PC-3 (cell line): ENCODE measurements at regions not wholly inside any gene's neighbourhood (a gene's known extent, or its start where the extent isn't known, plus 50 kb on each side); places are given as distances from the start of the nearest gene placed in this dataset.

Experiments
- ATAC-seq: fragments of 200-7000 bp; cut with Tn5 transposase; 2 replicates; pipeline ENCODE4 v1.9.1; 2020; ENCODE audit warnings: mild to moderate bottlenecking, moderate library complexity
- BruUV-seq: library from RNA; stranded (reverse); fragments of 400-500 nt; replicated peaks from 2 replicates; lab custom pipeline; 2021; lab: Mats Ljungman, UMichigan
- CTCF ChIA-PET: fragments of 300-600 bp; sonication (Branson Sonifier 250); formaldehyde crosslinking; loops from one replicate; lab custom pipeline; 2022; ENCODE audit warnings: antibody characterized with exemption; lab: Charles Lee
- POLR2A ChIA-PET: fragments of 300-600 bp; sonication (Branson Sonifier 250); formaldehyde crosslinking; loops from one replicate; lab custom pipeline; 2022; ENCODE audit warnings: antibody characterized with exemption; ENCODE audit not compliant: unreplicated experiment; lab: Charles Lee
- DNase-seq: peaks from one replicate; pipeline ENCODE4 v3.0.0-alpha.2; 2015
- H2AFZ ChIP-seq: fragments of 300-600 bp; sonication (generic); 2 replicates; pipeline ENCODE4 v1.6.0; 2016; ENCODE audit warnings: antibody characterized with exemption, low read length
- H3F3A ChIP-seq: fragments of 300-600 bp; sonication (generic); one replicate; pipeline ENCODE4 v1.6.0; 2017; ENCODE audit warnings: antibody characterized with exemption, low read length, control low read depth, mild to moderate bottlenecking; ENCODE audit not compliant: unreplicated experiment
- H3K27ac ChIP-seq: fragments of 300-600 bp; sonication (generic); 2 replicates; pipeline ENCODE4 v1.5.1; 2016; ENCODE audit warnings: mild to moderate bottlenecking, low read length
- H3K27me3 ChIP-seq: fragments of 300-600 bp; sonication (generic); 2 replicates; pipeline ENCODE4 v1.6.1; 2016; ENCODE audit warnings: low read length, mixed read lengths
- H3K36me3 ChIP-seq: fragments of 300-600 bp; sonication (generic); 2 replicates; pipeline ENCODE4 v1.6.1; 2016; ENCODE audit warnings: low read depth, mixed run types, low read length, mixed read lengths
- H3K4me1 ChIP-seq: fragments of 300-600 bp; sonication (generic); 2 replicates; pipeline ENCODE4 v1.5.1; 2016; ENCODE audit warnings: low read length; ENCODE audit not compliant: insufficient read depth
- H3K4me2 ChIP-seq: fragments of 300-600 bp; sonication (generic); 2 replicates; pipeline ENCODE4 v1.6.0; 2016; ENCODE audit warnings: low read length
- H3K4me3 ChIP-seq: fragments of 300-600 bp; sonication (generic); 2 replicates; pipeline ENCODE4 v1.5.1; 2016; ENCODE audit warnings: mild to moderate bottlenecking, low read length, mixed read lengths
- H3K79me2 ChIP-seq: fragments of 300-600 bp; sonication (generic); 2 replicates; pipeline ENCODE4 v1.6.1; 2017; ENCODE audit warnings: low read length, mixed read lengths
- H3K9ac ChIP-seq: fragments of 300-600 bp; sonication (generic); 2 replicates; pipeline ENCODE4 v1.6.0; 2016; ENCODE audit warnings: mild to moderate bottlenecking, low read length
- H3K9me2 ChIP-seq: fragments of 300-600 bp; sonication (generic); replicated peaks from 2 replicates; pipeline ENCODE4 v1.6.1; 2016; ENCODE audit warnings: mixed run types, low read length, mixed read lengths
- H3K9me3 ChIP-seq: fragments of 300-600 bp; sonication (generic); 2 replicates; pipeline ENCODE4 v1.6.1; 2016; ENCODE audit warnings: low read length, mixed read lengths
- H4K20me1 ChIP-seq: fragments of 300-600 bp; sonication (generic); 2 replicates; pipeline ENCODE4 v1.6.1; 2016; ENCODE audit warnings: low read length, mixed read lengths
- CTCF ChIP-seq: fragments of 300-600 bp; sonication (generic); conservative IDR thresholded peaks from 2 replicates; pipeline ENCODE4 v1.5.1; 2017; ENCODE audit warnings: antibody characterized with exemption, low read depth, mild to moderate bottlenecking, low read length
- EZH2 ChIP-seq: fragments of 300-600 bp; sonication (generic); IDR thresholded peaks from one replicate; pipeline ENCODE4 v1.6.1; 2017; ENCODE audit warnings: antibody characterized with exemption, mild to moderate bottlenecking, low read length; ENCODE audit not compliant: unreplicated experiment
- EZH2phosphoT487 ChIP-seq: fragments of 300-600 bp; sonication (generic); IDR thresholded peaks from 2 replicates; pipeline ENCODE4 v1.6.1; 2018; ENCODE audit warnings: mild to moderate bottlenecking, antibody characterized with exemption, low read length, borderline replicate concordance
- intact Hi-C: fragments of 100-400 bp; cut with micrococcal nuclease; formaldehyde crosslinking; loops from 2 replicates; pipeline ENCODE4 v1.9.0; 2023

DNA sequence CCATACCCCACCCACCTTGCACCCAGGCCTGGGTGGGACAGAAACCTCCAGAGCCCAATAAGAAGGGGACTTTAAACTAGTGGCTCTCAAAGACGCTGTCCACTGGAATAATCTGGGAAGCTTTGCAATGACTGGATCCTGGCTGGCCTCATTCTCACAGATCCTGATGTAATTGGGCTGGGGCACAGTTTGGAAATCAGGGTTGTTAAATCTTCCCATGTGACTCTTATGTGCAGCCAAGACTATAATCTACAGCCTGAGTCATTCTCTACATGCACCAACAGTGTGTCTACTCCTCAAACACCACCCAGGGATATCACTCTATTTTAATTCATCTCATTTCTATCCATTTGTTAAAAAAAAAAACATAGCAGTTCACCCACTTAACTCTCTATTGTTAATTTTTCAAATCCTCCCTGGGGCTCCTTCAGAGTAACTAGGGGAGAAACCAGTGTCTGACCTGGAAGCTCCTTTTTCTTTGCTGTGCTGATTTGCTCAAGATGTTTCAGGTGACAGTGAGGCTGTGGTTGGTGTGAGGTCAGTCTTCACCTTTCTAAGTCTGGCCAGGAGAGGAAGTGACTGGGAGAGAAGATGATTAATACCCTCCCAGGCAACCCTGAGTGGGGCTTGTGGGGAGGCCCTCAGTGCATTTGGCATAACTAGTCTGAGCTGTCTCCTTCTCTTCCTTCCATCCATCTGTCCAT lies 211.6 kb upstream of the SFSWAP start:
- BruUV-seq = no TSS peak
- intact Hi-C loops = no loop called here
- Histone ChIP-seq H3K36me3 (no peaks in the 10 kb centered on the region), H3K4me3 (no peak overlapping the region), H3K27ac (no peak overlapping the region), H3K9me3 (no peaks in the 10 kb centered on the region), H4K20me1 (no peaks in the 10 kb centered on the region), H3K4me1 (no peaks in the 10 kb centered on the region), H3K79me2 (no peaks in the 10 kb centered on the region), H3F3A (no peaks in the 10 kb centered on the region), H3K27me3 (peaks cover 68% of the 10 kb centered on the region), H3K9me2 (no peaks in the 10 kb centered on the region), H2AFZ (no peak overlapping the region), H3K4me2 (no peak overlapping the region), H3K9ac (no peak overlapping the region)
- ATAC-seq (no peak), DNase-seq (no peak)
- TF ChIP-seq EZH2phosphoT487 (no peak), EZH2 (no peak), CTCF (no peak)
- ChIA-PET CTCF (no interaction called here), POLR2A (no interaction called here)

DNA sequence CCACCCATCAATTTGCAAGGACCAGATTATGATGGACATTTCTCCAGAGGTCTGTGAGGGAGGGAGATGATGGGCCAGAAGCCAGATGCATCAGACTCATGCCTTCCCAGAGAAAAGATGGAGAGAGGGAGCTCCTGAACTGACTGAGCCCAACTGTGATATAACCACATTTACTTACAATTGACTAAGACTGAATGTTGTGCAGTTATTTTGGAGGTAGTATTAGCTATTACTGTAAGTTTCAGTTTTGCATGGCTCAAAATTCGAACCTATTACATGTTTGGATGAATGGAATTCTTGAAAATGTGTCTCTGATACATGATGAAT lies 211.1 kb upstream of the SFSWAP start:
- Histone ChIP-seq H4K20me1 (no peaks in the 10 kb centered on the region), H3K27me3 (peaks cover 62% of the 10 kb centered on the region), H3K9me3 (no peaks in the 10 kb centered on the region), H3K4me3 (no peak overlapping the region), H3K36me3 (no peaks in the 10 kb centered on the region), H3K27ac (no peak overlapping the region), H3K4me2 (no peak overlapping the region), H3F3A (no peaks in the 10 kb centered on the region), H3K4me1 (no peaks in the 10 kb centered on the region), H3K9ac (no peak overlapping the region), H3K79me2 (no peaks in the 10 kb centered on the region), H2AFZ (no peak overlapping the region), H3K9me2 (no peaks in the 10 kb centered on the region)
- POLR2A ChIA-PET = no interaction called here
- TF ChIP-seq EZH2 (no peak), CTCF (no peak), EZH2phosphoT487 (no peak)
- no TSS peak for BruUV-seq
- no peak for ATAC-seq
- DNase-seq = no peak
- intact Hi-C loops = no loop called here
- CTCF ChIA-PET = no interaction called here

- no peaks in the 10 kb centered on the region for H3K9me3 ChIP-seq
- H2AFZ ChIP-seq = no peak overlapping the region
- peaks cover 57% of the 10 kb centered on the region for H3K27me3 ChIP-seq
- no peak overlapping the region for H3K9ac ChIP-seq
- no peaks in the 10 kb centered on the region for H3K79me2 ChIP-seq
- ChIA-PET CTCF (no interaction called here), POLR2A (no interaction called here)
- H4K20me1 ChIP-seq = no peaks in the 10 kb centered on the region
- H3K9me2 ChIP-seq = no peaks in the 10 kb centered on the region
- H3K36me3 ChIP-seq = no peaks in the 10 kb centered on the region
- H3K27ac ChIP-seq = no peak overlapping the region
- no peaks in the 10 kb centered on the region for H3F3A ChIP-seq
- H3K4me3 ChIP-seq = no peak overlapping the region
- intact Hi-C loops = no loop called here
- TF ChIP-seq CTCF (no peak), EZH2 (no peak), EZH2phosphoT487 (no peak)
- DNase-seq (no peak), ATAC-seq (no peak)
- no peaks in the 10 kb centered on the region for H3K4me1 ChIP-seq
- H3K4me2 ChIP-seq = no peak overlapping the region
- no TSS peak for BruUV-seq
These were observed 210.3 kb upstream of the SFSWAP start for GRCh38 chr12:131500564-131500963.
